GM12878 (cell line): ENCODE measurements at regions not wholly inside any gene's neighbourhood (a gene's known extent, or its start where the extent isn't known, plus 50 kb on each side); places are given as distances from the start of the nearest gene placed in this dataset.

Source experiments
- ATAC-seq: fragments of 200-7000 bp; cut with Tn5 transposase; 3 replicates; pipeline ENCODE4 v1.9.1; 2020; ENCODE audit warnings: mild to moderate bottlenecking, moderate library complexity
- BruUV-seq: library from RNA; stranded (reverse); fragments of 400-500 nt; replicated peaks from 2 replicates; lab custom pipeline; 2021; lab: Mats Ljungman, UMichigan
- CTCF ChIA-PET: fragments of 300-600 bp; sonication (Branson Sonifier 250); formaldehyde crosslinking; extraction: SDS; loops from one replicate; lab custom pipeline; 2021; ENCODE audit warnings: inconsistent platforms; lab: Yijun Ruan, JAX
- POLR2A ChIA-PET: fragments of 350-600 bp; formaldehyde crosslinking; extraction: SDS; loops from one replicate; lab custom pipeline; 2021; ENCODE audit warnings: inconsistent platforms; lab: Charles Lee
- RAD21 ChIA-PET: fragments of 300-600 bp; sonication (Branson Sonifier 250); formaldehyde crosslinking; loops from one replicate; lab custom pipeline; 2023; ENCODE audit warnings: antibody characterized with exemption; ENCODE audit not compliant: unreplicated experiment; lab: Charles Lee
- SMC1A ChIA-PET: fragments of 300-600 bp; sonication (Branson Sonifier 250); formaldehyde crosslinking; loops from one replicate; lab custom pipeline; 2023; ENCODE audit not compliant: unreplicated experiment, uncharacterized antibody; lab: Charles Lee
- DNase-seq: peaks from one replicate; pipeline ENCODE4 v3.0.0-alpha.2; 2011; ENCODE audit warnings: low read depth, low spot score
- FAIRE-seq: peaks from 3 replicates; lab custom pipeline; 2011; peaks lifted over from hg19 to GRCh38; lab: Jason Lieb, UNC
- H2AFZ ChIP-seq: 2 replicates; pipeline ENCODE4 v1.6.0; 2011; ENCODE audit warnings: low read depth, low read length, control low read depth; ENCODE audit not compliant: control insufficient read depth
- H3K27ac ChIP-seq: 2 replicates; pipeline ENCODE4 v1.5.1; 2011; ENCODE audit warnings: control low read depth; ENCODE audit not compliant: control insufficient read depth, insufficient read depth
- H3K27me3 ChIP-seq, 2 experiments: replicated peaks in 1 of 2; 2 replicates each; pipeline versions ENCODE4 v1.6.0 to v1.6.1; 2011; ENCODE audit warnings: low read length in 1 of 2; ENCODE audit not compliant: control insufficient read depth in 2 of 2, insufficient read depth in 2 of 2
- H3K36me3 ChIP-seq, 2 experiments: 2 replicates each; pipeline ENCODE4 v1.5.1; 2011; ENCODE audit warnings: low read length in 1 of 2; ENCODE audit not compliant: control insufficient read depth in 2 of 2, insufficient read depth in 2 of 2
- H3K4me1 ChIP-seq: 2 replicates; pipeline ENCODE4 v1.6.1; 2011; ENCODE audit warnings: mild to moderate bottlenecking, low read length, moderate library complexity, mixed read lengths; ENCODE audit not compliant: control insufficient read depth, insufficient read depth
- H3K4me2 ChIP-seq: 2 replicates; pipeline ENCODE4 v1.6.0; 2011; ENCODE audit warnings: control low read depth; ENCODE audit not compliant: control insufficient read depth, insufficient read depth
- H3K4me3 ChIP-seq: fragments of 200-600 bp; sonication (generic); 2 replicates; pipeline ENCODE4 v1.5.1; 2016
- H3K79me2 ChIP-seq: 2 replicates; pipeline ENCODE4 v1.6.0; 2011; ENCODE audit warnings: low read length; ENCODE audit not compliant: control insufficient read depth, insufficient read depth
- H3K9ac ChIP-seq: 2 replicates; pipeline ENCODE4 v1.8.0; 2011; ENCODE audit warnings: low read length, control low read depth, mixed read lengths; ENCODE audit not compliant: control insufficient read depth, insufficient read depth
- H3K9me3 ChIP-seq: replicated peaks from 3 replicates; pipeline ENCODE4 v1.5.1; 2011; ENCODE audit warnings: mild to moderate bottlenecking, low read length; ENCODE audit not compliant: control insufficient read depth, insufficient read depth
- H4K20me1 ChIP-seq: 2 replicates; pipeline ENCODE4 v1.6.0; 2011; ENCODE audit not compliant: control insufficient read depth, insufficient read depth
- BACH1 ChIP-seq: fragments of 450-650 bp; IDR thresholded peaks from 2 replicates; pipeline ENCODE4 v1.6.1; 2017; ENCODE audit warnings: mild to moderate bottlenecking, borderline replicate concordance
- CEBPB ChIP-seq, 2 experiments: fragments of 150-350 bp in 1 of 2; IDR thresholded peaks; 2 replicates each; pipeline ENCODE4 v1.6.1; 2012 to 2014; ENCODE audit warnings: low read depth in 2 of 2, low read length in 2 of 2, borderline replicate concordance in 1 of 2, inconsistent platforms in 1 of 2
- CHD4 ChIP-seq: fragments of 200-600 bp; sonication (generic); IDR thresholded peaks from 2 replicates; pipeline ENCODE4 v1.6.1; 2016; ENCODE audit warnings: mild to moderate bottlenecking
- GABPA ChIP-seq: IDR thresholded peaks from 2 replicates; pipeline ENCODE4 v1.6.1; 2014; ENCODE audit warnings: antibody characterized with exemption, low read depth, mild to moderate bottlenecking, inconsistent platforms
- HDAC2 ChIP-seq: fragments of 200-600 bp; sonication (generic); IDR thresholded peaks from 2 replicates; pipeline ENCODE4 v1.6.1; 2017
- KLF5 ChIP-seq: fragments of 450-650 bp; IDR thresholded peaks from 2 replicates; pipeline ENCODE4 v1.6.1; 2014; ENCODE audit warnings: mild to moderate bottlenecking; ENCODE audit not compliant: partially characterized antibody
- NFXL1 ChIP-seq: fragments of 450-650 bp; IDR thresholded peaks from 2 replicates; pipeline ENCODE4 v1.6.1; 2017; ENCODE audit warnings: antibody characterized with exemption, mild to moderate bottlenecking, borderline replicate concordance
- NR2F1 ChIP-seq: fragments of 450-650 bp; conservative IDR thresholded peaks from 2 replicates; pipeline ENCODE4 v1.6.1; 2017; ENCODE audit warnings: mild to moderate bottlenecking
- SMAD1 ChIP-seq: fragments of 450-650 bp; IDR thresholded peaks from 2 replicates; pipeline ENCODE4 v1.6.1; 2018; ENCODE audit warnings: mild to moderate bottlenecking, low read depth; ENCODE audit not compliant: partially characterized antibody
- SMC3 ChIP-seq: IDR thresholded peaks from 2 replicates; pipeline ENCODE4 v1.6.1; 2011; ENCODE audit warnings: low read length, improper control_type of control experiment, borderline replicate concordance
- SREBF1 ChIP-seq: IDR thresholded peaks from 2 replicates; pipeline ENCODE4 v1.6.1; 2012; ENCODE audit warnings: mild to moderate bottlenecking, low read length
- TCF12 ChIP-seq: IDR thresholded peaks from 2 replicates; pipeline ENCODE4 v1.6.1; 2011; ENCODE audit warnings: low read depth, mild to moderate bottlenecking, low read length
- TCF3 ChIP-seq: IDR thresholded peaks from 2 replicates; pipeline ENCODE4 v1.6.1; 2012; ENCODE audit warnings: low read depth, mild to moderate bottlenecking, low read length, borderline replicate concordance; ENCODE audit not compliant: insufficient read depth
- ZNF24 ChIP-seq: fragments of 450-650 bp; IDR thresholded peaks from 2 replicates; pipeline ENCODE4 v1.6.1; 2017; ENCODE audit warnings: antibody characterized with exemption, mild to moderate bottlenecking
- WGBS: methylation state at CpG from one replicate; pipeline ENCODE4 v1.1.6; 2016; ENCODE audit warnings: low lambda C conversion rate; ENCODE audit not compliant: insufficient replicate concordance, insufficient coverage; ENCODE audit errors: missing lambda C conversion rate; 5-methylcytosine and 5-hydroxymethylcytosine counted together
- in situ Hi-C: fragments of 300-500 bp; cut with MboI; formaldehyde crosslinking; loops from 9 replicates; pipeline ENCODE4 v1.14.3; 2018; ENCODE audit warnings: mixed read lengths
- intact Hi-C: fragments of 100-400 bp; cut with micrococcal nuclease; formaldehyde crosslinking; loops from one replicate; pipeline ENCODE4 v1.14.2; 2022; ENCODE audit not compliant: unreplicated experiment
- TF ChIP-seq, protein P1 (sequence below): fragments of 450-650 bp; IDR thresholded peaks from 2 replicates; pipeline ENCODE4 v1.6.1; 2017; ENCODE audit warnings: mild to moderate bottlenecking, moderate library complexity

DNA sequence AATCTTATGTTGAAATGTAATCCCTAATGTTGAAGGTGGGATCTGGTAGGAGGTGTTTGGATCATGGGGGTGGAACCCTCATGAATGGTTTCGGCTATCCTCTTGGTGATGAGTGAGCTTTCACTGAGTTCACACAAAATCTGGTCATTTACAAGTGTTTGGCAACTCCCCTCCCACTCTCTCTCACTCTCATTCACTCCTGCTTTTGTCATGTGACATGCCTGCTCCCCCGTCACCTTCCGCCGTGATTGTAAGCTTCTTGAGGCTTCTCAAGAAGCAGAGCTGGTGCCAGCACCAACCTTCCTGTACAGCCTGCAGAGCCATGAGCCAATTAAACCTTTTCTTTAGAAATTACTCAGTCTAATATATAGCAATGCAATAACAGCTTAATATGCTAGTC, 245.4 kb downstream of the BMP4 start:
- FAIRE-seq (no peak), ATAC-seq (no peak), DNase-seq (no peak)
- in situ Hi-C loops, result no loop called here
- TF ChIP-seq BACH1, result no peak
- TF ChIP-seq NFXL1, result no peak
- TF ChIP-seq CHD4, result no peak
- no peak for TF ChIP-seq SMC3
- TF ChIP-seq NR2F1, result no peak
- TF ChIP-seq GABPA, result no peak
- TF ChIP-seq, protein P1, sequence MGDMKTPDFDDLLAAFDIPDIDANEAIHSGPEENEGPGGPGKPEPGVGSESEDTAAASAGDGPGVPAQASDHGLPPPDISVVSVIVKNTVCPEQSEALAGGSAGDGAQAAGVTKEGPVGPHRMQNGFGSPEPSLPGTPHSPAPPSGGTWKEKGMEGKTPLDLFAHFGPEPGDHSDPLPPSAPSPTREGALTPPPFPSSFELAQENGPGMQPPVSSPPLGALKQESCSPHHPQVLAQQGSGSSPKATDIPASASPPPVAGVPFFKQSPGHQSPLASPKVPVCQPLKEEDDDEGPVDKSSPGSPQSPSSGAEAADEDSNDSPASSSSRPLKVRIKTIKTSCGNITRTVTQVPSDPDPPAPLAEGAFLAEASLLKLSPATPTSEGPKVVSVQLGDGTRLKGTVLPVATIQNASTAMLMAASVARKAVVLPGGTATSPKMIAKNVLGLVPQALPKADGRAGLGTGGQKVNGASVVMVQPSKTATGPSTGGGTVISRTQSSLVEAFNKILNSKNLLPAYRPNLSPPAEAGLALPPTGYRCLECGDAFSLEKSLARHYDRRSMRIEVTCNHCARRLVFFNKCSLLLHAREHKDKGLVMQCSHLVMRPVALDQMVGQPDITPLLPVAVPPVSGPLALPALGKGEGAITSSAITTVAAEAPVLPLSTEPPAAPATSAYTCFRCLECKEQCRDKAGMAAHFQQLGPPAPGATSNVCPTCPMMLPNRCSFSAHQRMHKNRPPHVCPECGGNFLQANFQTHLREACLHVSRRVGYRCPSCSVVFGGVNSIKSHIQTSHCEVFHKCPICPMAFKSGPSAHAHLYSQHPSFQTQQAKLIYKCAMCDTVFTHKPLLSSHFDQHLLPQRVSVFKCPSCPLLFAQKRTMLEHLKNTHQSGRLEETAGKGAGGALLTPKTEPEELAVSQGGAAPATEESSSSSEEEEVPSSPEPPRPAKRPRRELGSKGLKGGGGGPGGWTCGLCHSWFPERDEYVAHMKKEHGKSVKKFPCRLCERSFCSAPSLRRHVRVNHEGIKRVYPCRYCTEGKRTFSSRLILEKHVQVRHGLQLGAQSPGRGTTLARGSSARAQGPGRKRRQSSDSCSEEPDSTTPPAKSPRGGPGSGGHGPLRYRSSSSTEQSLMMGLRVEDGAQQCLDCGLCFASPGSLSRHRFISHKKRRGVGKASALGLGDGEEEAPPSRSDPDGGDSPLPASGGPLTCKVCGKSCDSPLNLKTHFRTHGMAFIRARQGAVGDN, result no peak
- TF ChIP-seq SREBF1, result no peak
- no peak for TF ChIP-seq SMAD1
- TF ChIP-seq CEBPB (IDR thresholded peaks at IDR 0.05; ENCODE audit: borderline replicate concordance in 1 of 2, low read depth in 2 of 2, low read length in 2 of 2), result no peak
- TF ChIP-seq ZNF24, result no peak
- TF ChIP-seq HDAC2, result no peak
- TF ChIP-seq TCF3, result no peak
- no peak for TF ChIP-seq KLF5
- TF ChIP-seq TCF12, result no peak
- SMC1A ChIA-PET, result no interaction called here
- no peak overlapping the region for H3K9ac ChIP-seq
- POLR2A ChIA-PET, result no interaction called here
- no peaks in the 10 kb centered on the region for H3K9me3 ChIP-seq
- intact Hi-C loops, result no loop called here
- no peak overlapping the region for H3K4me3 ChIP-seq
- WGBS, result 69% methylated on average over 4 of the region's 4 CpGs
- H3K27ac ChIP-seq, result no peak overlapping the region
- H3K4me1 ChIP-seq, result no peaks in the 10 kb centered on the region
- no peak overlapping the region for H2AFZ ChIP-seq
- no TSS peak for BruUV-seq
- no peaks in the 10 kb centered on the region for H3K27me3 ChIP-seq
- H3K4me2 ChIP-seq, result no peak overlapping the region
- H4K20me1 ChIP-seq, result no peaks in the 10 kb centered on the region
- RAD21 ChIA-PET, result no interaction called here
- no peaks in the 10 kb centered on the region for H3K79me2 ChIP-seq
- CTCF ChIA-PET, result no interaction called here
- no peaks in the 10 kb centered on the region for H3K36me3 ChIP-seq
